Hepatocyte (in vitro differentiated cells): ENCODE measurements at regions not wholly inside any gene's neighbourhood (a gene's known extent, or its start where the extent isn't known, plus 50 kb on each side); places are given as distances from the start of the nearest gene placed in this dataset.

Source experiments
- DNase-seq: peaks from one replicate; pipeline ENCODE4 v3.0.0-alpha.2; 2016; ENCODE audit warnings: low spot score
- H2AFZ ChIP-seq: fragments of 200-600 bp; sonication (generic); 2 replicates; pipeline ENCODE4 v1.6.0; 2016; ENCODE audit warnings: antibody characterized with exemption, mild to moderate bottlenecking
- H3K27ac ChIP-seq: fragments of 200-600 bp; sonication (generic); 2 replicates; pipeline ENCODE4 v1.5.1; 2016; ENCODE audit warnings: mild to moderate bottlenecking
- H3K27me3 ChIP-seq: fragments of 200-600 bp; sonication (generic); 2 replicates; pipeline ENCODE4 v1.6.1; 2016
- H3K36me3 ChIP-seq: fragments of 200-600 bp; sonication (generic); replicated peaks from 2 replicates; pipeline ENCODE4 v1.5.1; 2016; ENCODE audit warnings: low read depth; ENCODE audit not compliant: insufficient read depth
- H3K4me1 ChIP-seq: fragments of 200-600 bp; sonication (generic); 2 replicates; pipeline ENCODE4 v1.5.1; 2016; ENCODE audit warnings: mild to moderate bottlenecking, moderate library complexity; ENCODE audit not compliant: insufficient read depth
- H3K4me2 ChIP-seq: fragments of 200-600 bp; sonication (generic); 2 replicates; pipeline ENCODE4 v1.6.0; 2016
- H3K4me3 ChIP-seq: fragments of 200-600 bp; sonication (generic); 2 replicates; pipeline ENCODE4 v1.5.1; 2016; ENCODE audit warnings: mild to moderate bottlenecking
- H3K79me2 ChIP-seq: fragments of 200-600 bp; sonication (generic); 2 replicates; pipeline ENCODE4 v1.6.0; 2017; ENCODE audit warnings: mild to moderate bottlenecking
- H3K9me2 ChIP-seq: fragments of 200-600 bp; sonication (generic); replicated peaks from 2 replicates; pipeline ENCODE4 v1.6.0; 2017; ENCODE audit warnings: mild to moderate bottlenecking; ENCODE audit not compliant: insufficient read depth
- H3K9me3 ChIP-seq: fragments of 200-600 bp; sonication (generic); 2 replicates; pipeline ENCODE4 v1.5.1; 2016; ENCODE audit warnings: low read depth, mild to moderate bottlenecking
- H4K20me1 ChIP-seq: fragments of 200-600 bp; sonication (generic); 2 replicates; pipeline ENCODE4 v1.6.0; 2016; ENCODE audit warnings: mild to moderate bottlenecking; ENCODE audit not compliant: insufficient read depth, poor library complexity, severe bottlenecking
- EZH2 ChIP-seq: fragments of 200-600 bp; sonication (generic); IDR thresholded peaks from 2 replicates; pipeline ENCODE4 v1.6.1; 2016; ENCODE audit warnings: antibody characterized with exemption, mild to moderate bottlenecking, borderline replicate concordance
- EZH2phosphoT487 ChIP-seq: fragments of 200-600 bp; sonication (generic); IDR thresholded peaks from one replicate; pipeline ENCODE4 v1.6.1; 2018; ENCODE audit warnings: antibody characterized with exemption, mild to moderate bottlenecking, low read depth, moderate library complexity; ENCODE audit not compliant: unreplicated experiment, severe bottlenecking
- WGBS: methylation state at CpG from one replicate; pipeline ENCODE4 v1.1.6; 2016; ENCODE audit warnings: low lambda C conversion rate; ENCODE audit errors: missing lambda C conversion rate; 5-methylcytosine and 5-hydroxymethylcytosine counted together
- TF ChIP-seq, protein P1 (sequence below): fragments of 200-600 bp; sonication (generic); IDR thresholded peaks from 2 replicates; pipeline ENCODE4 v1.5.1; 2016; ENCODE audit warnings: antibody characterized with exemption, mild to moderate bottlenecking; ENCODE audit not compliant: poor library complexity

- 90% methylated on average over 4 of the region's 4 CpGs for WGBS
- H3K4me2 ChIP-seq: no peak overlapping the region
- H3K4me3 ChIP-seq: no peak overlapping the region
- H2AFZ ChIP-seq: no peak overlapping the region
- no peaks in the 10 kb centered on the region for H4K20me1 ChIP-seq
- no peaks in the 10 kb centered on the region for H3K9me2 ChIP-seq
- no peaks in the 10 kb centered on the region for H3K36me3 ChIP-seq
- no peaks in the 10 kb centered on the region for H3K9me3 ChIP-seq
- no peaks in the 10 kb centered on the region for H3K79me2 ChIP-seq
- TF ChIP-seq EZH2 (no peak), EZH2phosphoT487 (no peak)
- TF ChIP-seq, protein P1, sequence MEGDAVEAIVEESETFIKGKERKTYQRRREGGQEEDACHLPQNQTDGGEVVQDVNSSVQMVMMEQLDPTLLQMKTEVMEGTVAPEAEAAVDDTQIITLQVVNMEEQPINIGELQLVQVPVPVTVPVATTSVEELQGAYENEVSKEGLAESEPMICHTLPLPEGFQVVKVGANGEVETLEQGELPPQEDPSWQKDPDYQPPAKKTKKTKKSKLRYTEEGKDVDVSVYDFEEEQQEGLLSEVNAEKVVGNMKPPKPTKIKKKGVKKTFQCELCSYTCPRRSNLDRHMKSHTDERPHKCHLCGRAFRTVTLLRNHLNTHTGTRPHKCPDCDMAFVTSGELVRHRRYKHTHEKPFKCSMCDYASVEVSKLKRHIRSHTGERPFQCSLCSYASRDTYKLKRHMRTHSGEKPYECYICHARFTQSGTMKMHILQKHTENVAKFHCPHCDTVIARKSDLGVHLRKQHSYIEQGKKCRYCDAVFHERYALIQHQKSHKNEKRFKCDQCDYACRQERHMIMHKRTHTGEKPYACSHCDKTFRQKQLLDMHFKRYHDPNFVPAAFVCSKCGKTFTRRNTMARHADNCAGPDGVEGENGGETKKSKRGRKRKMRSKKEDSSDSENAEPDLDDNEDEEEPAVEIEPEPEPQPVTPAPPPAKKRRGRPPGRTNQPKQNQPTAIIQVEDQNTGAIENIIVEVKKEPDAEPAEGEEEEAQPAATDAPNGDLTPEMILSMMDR: no peak
- no peaks in the 10 kb centered on the region for H3K4me1 ChIP-seq
- H3K27me3 ChIP-seq: no peaks in the 10 kb centered on the region
- H3K27ac ChIP-seq: no peak overlapping the region
- DNase-seq: no peak
Measured at GRCh38 chr7:46245586-46246111, 324.6 kb upstream of the IGFBP3 start.

GRCh38 chr7:46244757-46245156, 323.7 kb upstream of the IGFBP3 start:
- no peak for TF ChIP-seq EZH2
- TF ChIP-seq, protein P1: no peak
- TF ChIP-seq EZH2phosphoT487: no peak
- Histone ChIP-seq H3K4me3 (no peak overlapping the region), H3K4me2 (no peak overlapping the region), H4K20me1 (no peaks in the 10 kb centered on the region), H3K79me2 (no peaks in the 10 kb centered on the region), H3K27ac (no peak overlapping the region), H3K36me3 (no peaks in the 10 kb centered on the region), H3K4me1 (no peaks in the 10 kb centered on the region), H3K27me3 (no peaks in the 10 kb centered on the region), H3K9me2 (no peaks in the 10 kb centered on the region), H3K9me3 (no peaks in the 10 kb centered on the region), H2AFZ (no peak overlapping the region)
- no peak for DNase-seq
- 94% methylated on average over 2 of the region's 2 CpGs for WGBS

GRCh38 chr7:46243406-46243805, 322.3 kb upstream of the IGFBP3 start:
- Histone ChIP-seq H3K27me3 (no peaks in the 10 kb centered on the region), H3K4me3 (no peak overlapping the region), H3K27ac (no peak overlapping the region), H3K4me2 (no peak overlapping the region), H4K20me1 (no peaks in the 10 kb centered on the region), H3K36me3 (no peaks in the 10 kb centered on the region), H3K9me2 (no peaks in the 10 kb centered on the region), H2AFZ (no peak overlapping the region), H3K9me3 (no peaks in the 10 kb centered on the region), H3K79me2 (no peaks in the 10 kb centered on the region), H3K4me1 (no peaks in the 10 kb centered on the region)
- no peak for DNase-seq
- 34% methylated on average over 1 of the region's 1 CpG for WGBS
- TF ChIP-seq, protein P1: no peak
- TF ChIP-seq EZH2phosphoT487 (no peak), EZH2 (no peak)

DNA sequence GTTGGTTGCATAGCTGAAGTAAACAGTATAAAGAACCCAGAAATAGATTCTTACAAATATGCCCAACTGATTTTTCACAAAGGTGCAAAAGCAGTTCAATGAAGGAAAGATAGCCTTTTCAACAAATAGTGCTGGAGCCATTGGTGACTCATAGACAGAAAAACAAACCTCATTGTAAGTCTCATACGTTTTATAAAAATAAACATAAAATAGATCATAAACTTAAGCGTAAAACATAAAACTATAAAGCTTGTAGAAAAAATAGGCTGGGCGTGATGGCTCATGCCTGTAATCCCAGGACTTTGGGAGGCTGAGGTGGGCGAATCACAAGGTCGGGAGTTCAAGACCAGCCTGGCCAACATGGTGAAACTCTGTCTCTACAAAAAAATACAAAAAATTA, 318.8 kb upstream of the IGFBP3 start:
- TF ChIP-seq, protein P1: no peak
- TF ChIP-seq EZH2 (no peak), EZH2phosphoT487 (no peak)

More for the DNA sequence above, 318.8 kb upstream of the IGFBP3 start:
- Histone ChIP-seq H3K27ac (no peak overlapping the region), H4K20me1 (no peaks in the 10 kb centered on the region), H3K27me3 (no peaks in the 10 kb centered on the region), H3K4me1 (no peaks in the 10 kb centered on the region), H3K9me2 (no peaks in the 10 kb centered on the region), H3K36me3 (no peaks in the 10 kb centered on the region), H3K4me2 (no peak overlapping the region), H3K4me3 (no peak overlapping the region), H2AFZ (no peak overlapping the region), H3K79me2 (no peaks in the 10 kb centered on the region), H3K9me3 (no peaks in the 10 kb centered on the region)
- WGBS: 88% methylated on average over 5 of the region's 5 CpGs
- DNase-seq: no peak
